NCI-H82 treated with DMSO at 0.1 percent for 48 hours (cell line): ENCODE measurements at regions not wholly inside any gene's neighbourhood (a gene's known extent, or its start where the extent isn't known, plus 50 kb on each side); places are given as distances from the start of the nearest gene placed in this dataset.

ENCODE experiments used
- DNase-seq: peaks from one replicate; lab custom pipeline; 2025; ENCODE audit not compliant: unreplicated experiment; lab: John Stamatoyannopoulos, UW

GRCh38 chr12:3929875-3930615 is 56.8 kb upstream of the PARP11 start:
- no peak for DNase-seq

GRCh38 chr12:3928538-3929184 is 55.5 kb upstream of the PARP11 start:
- DNase-seq: no peak

GRCh38 chr12:3925621-3926020 is 52.4 kb upstream of the PARP11 start:
- no peak for DNase-seq

GRCh38 chr12:3924761-3925160 is 51.6 kb upstream of the PARP11 start:
- no peak for DNase-seq

GRCh38 chr12:3923021-3923420 is 49.8 kb upstream of the PARP11 start:
- no peak for DNase-seq
